Posterior cingulate gyrus (tissue), 11 donors: ENCODE measurements at regions not wholly inside any gene's neighbourhood (a gene's known extent, or its start where the extent isn't known, plus 50 kb on each side); places are given as distances from the start of the nearest gene placed in this dataset.

Experiments
- DNase-seq, 10 donors: peaks; one replicate each; pipeline versions ENCODE4 v3.0.0 to v3.0.0-alpha.2; 2020 to 2021; ENCODE audit warnings: mixed read lengths in 3 of 10
- intact Hi-C: fragments of 100-400 bp; cut with DNase I; formaldehyde crosslinking; loops from one replicate; pipeline ENCODE4 v1.15.1; 2023

- intact Hi-C loops = no loop called here
- peak; percentile 60 to 94 (median 72) for DNase-seq
Measured at GRCh38 chr4:176001151-176002006, 64.3 kb upstream of the WDR17 start.

- DNase-seq = peak; percentile 23 to 90 (median 48)
- intact Hi-C loops = no loop called here
Measured at GRCh38 chr4:176002007-176002613, 63.5 kb upstream of the WDR17 start.

GRCh38 chr4:176005766-176006165, 59.9 kb upstream of the WDR17 start:
- intact Hi-C loops = no loop called here
- DNase-seq = no peak

- intact Hi-C loops = no loop called here
- DNase-seq = no peak
Measured at GRCh38 chr4:176009254-176009653, 56.4 kb upstream of the WDR17 start.

- intact Hi-C loops = no loop called here
- DNase-seq = no peak
Measured at GRCh38 chr4:176011529-176011928, 54.1 kb upstream of the WDR17 start.

- intact Hi-C loops = no loop called here
- DNase-seq = no peak
Measured at GRCh38 chr4:176013476-176014247, 52.0 kb upstream of the WDR17 start.

GRCh38 chr4:176014583-176015108, 51.0 kb upstream of the WDR17 start:
- intact Hi-C loops = no loop called here
- no peak for DNase-seq
